Naive B cell (primary cell): ENCODE measurements at regions not wholly inside any gene's neighbourhood (a gene's known extent, or its start where the extent isn't known, plus 50 kb on each side); places are given as distances from the start of the nearest gene placed in this dataset.

ENCODE experiments used
- ATAC-seq, 2 donors: fragments of 150-1000 bp; cut with Tn5 transposase; 2 replicates each; pipeline ENCODE4 v1.10.0; 2021; ENCODE audit warnings: low read depth in 2 of 2, mild to moderate bottlenecking in 2 of 2, moderate library complexity in 2 of 2
- DNase-seq: peaks from one replicate; pipeline ENCODE4 v3.0.0; 2022
- H3K27ac Mint-ChIP-seq, 6 donors: one replicate each; pipeline ENCODE4 v1.8.0; 2020 to 2022; ENCODE audit warnings: mild to moderate bottlenecking in 6 of 6, mixed read lengths in 6 of 6, moderate library complexity in 5 of 6, inconsistent platforms in 2 of 6
- H3K27me3 Mint-ChIP-seq, 3 donors: one replicate each; pipeline ENCODE4 v1.8.0; 2021 to 2022; ENCODE audit warnings: mixed read lengths in 3 of 3, mild to moderate bottlenecking in 1 of 3
- H3K36me3 Mint-ChIP-seq, 2 donors: one replicate each; pipeline ENCODE4 v1.8.0; 2020 to 2022; ENCODE audit warnings: mixed read lengths in 2 of 2, inconsistent platforms in 1 of 2, mild to moderate bottlenecking in 1 of 2
- H3K4me1 Mint-ChIP-seq, 3 donors: one replicate each; pipeline ENCODE4 v1.8.0; 2020 to 2022; ENCODE audit warnings: mixed read lengths in 3 of 3, inconsistent platforms in 1 of 3, mild to moderate bottlenecking in 1 of 3, moderate library complexity in 1 of 3
- H3K4me3 Mint-ChIP-seq, 8 donors: one replicate each; pipeline ENCODE4 v1.8.0; 2020 to 2022; ENCODE audit warnings: mild to moderate bottlenecking in 8 of 8, mixed read lengths in 8 of 8, moderate library complexity in 8 of 8, inconsistent platforms in 2 of 8
- H3K9me3 Mint-ChIP-seq, 7 donors: one replicate each; pipeline ENCODE4 v1.8.0; 2020 to 2022; ENCODE audit warnings: mixed read lengths in 7 of 7, mild to moderate bottlenecking in 5 of 7, inconsistent platforms in 2 of 7, moderate library complexity in 1 of 7

DNA sequence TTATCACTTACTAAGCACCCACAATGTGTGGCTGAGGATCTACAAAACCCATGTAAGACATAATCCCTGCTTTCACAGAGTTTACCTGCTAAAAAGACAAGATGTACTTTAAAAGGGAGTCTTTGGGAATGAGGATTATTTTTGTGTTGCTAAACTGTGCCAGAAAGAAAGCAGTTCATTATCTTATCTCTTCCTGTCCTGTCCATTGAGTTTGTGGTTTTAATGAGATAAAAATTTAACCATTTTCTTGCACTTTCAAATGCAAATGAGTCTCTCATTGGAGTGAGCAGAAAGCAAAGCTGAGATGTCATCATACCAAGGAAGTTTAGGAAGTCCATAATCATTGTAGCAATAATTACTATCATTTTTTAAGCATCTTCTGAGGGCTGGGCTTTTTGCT lies 231.2 kb upstream of the ADAMTS9 start:
- DNase-seq (no peak), ATAC-seq (no peak)
- Mint-ChIP-seq H3K27me3 (no peaks in the 10 kb centered on the region), H3K36me3 (no peaks in the 10 kb centered on the region), H3K4me3 (no peak overlapping the region), H3K27ac (no peak overlapping the region), H3K4me1 (no peaks in the 10 kb centered on the region), H3K9me3 (peaks cover 0 to 7% (median 0%) of the 10 kb centered on the region in 7 donors)

DNA sequence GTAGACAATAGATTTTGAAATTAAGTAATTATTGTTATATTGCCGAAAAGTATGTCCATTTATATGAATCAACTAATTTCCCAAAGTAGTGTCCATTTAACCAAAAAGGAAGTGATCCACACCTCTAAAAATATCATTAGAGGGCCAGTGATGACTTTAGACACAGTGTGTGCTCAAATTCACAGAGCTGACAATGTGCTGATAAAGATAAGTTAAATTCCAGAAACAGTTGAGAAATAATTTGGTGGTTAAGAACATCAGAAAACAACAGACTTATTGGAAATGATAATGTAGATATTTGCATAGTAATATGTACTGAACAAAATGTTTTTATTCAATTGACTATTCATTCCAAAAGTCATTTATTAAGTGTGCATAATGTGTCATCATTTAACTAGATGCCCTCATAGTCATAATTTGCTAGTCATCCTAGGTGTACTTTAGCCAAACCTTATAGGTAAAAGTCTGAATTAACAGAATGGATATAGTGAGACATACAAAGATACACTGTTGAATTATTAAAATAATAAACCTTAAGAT lies 230.2 kb upstream of the ADAMTS9 start:
- DNase-seq (no peak), ATAC-seq (no peak)
- no peak overlapping the region for H3K4me3 Mint-ChIP-seq
- H3K36me3 Mint-ChIP-seq: no peaks in the 10 kb centered on the region
- H3K27ac Mint-ChIP-seq: no peak overlapping the region
- H3K9me3 Mint-ChIP-seq: peaks cover 0 to 7% (median 0%) of the 10 kb centered on the region in 7 donors
- H3K27me3 Mint-ChIP-seq: no peaks in the 10 kb centered on the region
- no peaks in the 10 kb centered on the region for H3K4me1 Mint-ChIP-seq

GRCh38 chr3:64916937-64917336 lies 229.1 kb upstream of the ADAMTS9 start:
- Mint-ChIP-seq H3K27me3 (no peaks in the 10 kb centered on the region), H3K9me3 (peaks cover 0 to 8% (median 3%) of the 10 kb centered on the region in 7 donors)
- no peak for ATAC-seq

GRCh38 chr3:64916192-64916798 lies 228.5 kb upstream of the ADAMTS9 start:
- H3K4me3 Mint-ChIP-seq: no peak overlapping the region
- ATAC-seq (no peak), DNase-seq (no peak)
- no peaks in the 10 kb centered on the region for H3K4me1 Mint-ChIP-seq
- no peaks in the 10 kb centered on the region for H3K36me3 Mint-ChIP-seq
- H3K27me3 Mint-ChIP-seq: no peaks in the 10 kb centered on the region
- H3K9me3 Mint-ChIP-seq: peaks cover 0 to 8% (median 3%) of the 10 kb centered on the region in 7 donors
- no peak overlapping the region for H3K27ac Mint-ChIP-seq

More at GRCh38 chr3:64916937-64917336, 229.1 kb upstream of the ADAMTS9 start:
- no peaks in the 10 kb centered on the region for H3K36me3 Mint-ChIP-seq
- no peak for DNase-seq
- H3K4me3 Mint-ChIP-seq: no peak overlapping the region
- H3K27ac Mint-ChIP-seq: no peak overlapping the region
- H3K4me1 Mint-ChIP-seq: no peaks in the 10 kb centered on the region

DNA sequence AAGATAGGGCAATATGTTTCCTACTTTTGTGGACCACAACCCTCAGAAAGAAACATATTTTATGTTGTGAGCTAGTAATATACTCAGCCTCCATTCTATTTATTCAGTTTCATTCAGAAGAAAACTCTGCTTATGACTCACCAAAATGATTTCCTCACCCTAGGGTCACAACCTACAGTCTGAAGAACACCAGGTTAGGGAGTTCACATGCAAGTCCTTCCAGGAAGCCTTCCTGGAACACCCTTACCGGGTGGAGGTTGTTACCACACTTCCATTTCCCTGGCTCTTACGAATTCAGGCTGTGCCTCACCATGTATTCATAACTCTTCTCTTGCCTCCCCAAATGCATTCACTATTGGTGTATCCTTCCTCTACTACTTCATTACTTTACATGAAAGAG lies 228.0 kb upstream of the ADAMTS9 start:
- no peak for ATAC-seq
- no peak overlapping the region for H3K27ac Mint-ChIP-seq
- DNase-seq: no peak
- H3K4me1 Mint-ChIP-seq: no peaks in the 10 kb centered on the region
- H3K4me3 Mint-ChIP-seq: no peak overlapping the region
- no peaks in the 10 kb centered on the region for H3K27me3 Mint-ChIP-seq
- H3K36me3 Mint-ChIP-seq: no peaks in the 10 kb centered on the region
- H3K9me3 Mint-ChIP-seq: peaks cover 0 to 8% (median 3%) of the 10 kb centered on the region in 7 donors

DNA sequence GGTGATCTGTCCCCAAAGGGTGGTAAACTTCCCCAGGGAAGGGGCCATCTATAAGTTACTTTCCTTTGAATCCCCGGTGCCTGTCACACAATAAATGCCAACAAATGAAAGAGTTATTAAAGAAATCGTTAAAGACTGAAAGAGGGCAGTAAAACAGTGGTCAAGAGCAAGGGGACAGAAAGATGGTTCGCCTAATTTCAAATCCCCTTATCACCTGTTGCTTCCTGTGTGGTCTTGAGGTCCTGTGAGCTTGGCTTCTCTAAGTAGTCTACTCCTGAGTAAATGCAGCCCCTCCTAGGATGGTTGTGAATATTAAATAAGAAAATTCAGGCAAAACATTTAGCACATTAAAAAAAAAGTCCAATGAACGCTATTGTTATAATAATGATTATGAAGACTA lies 225.7 kb upstream of the ADAMTS9 start:
- no peak overlapping the region for H3K4me3 Mint-ChIP-seq
- H3K27me3 Mint-ChIP-seq: no peaks in the 10 kb centered on the region

DNA sequence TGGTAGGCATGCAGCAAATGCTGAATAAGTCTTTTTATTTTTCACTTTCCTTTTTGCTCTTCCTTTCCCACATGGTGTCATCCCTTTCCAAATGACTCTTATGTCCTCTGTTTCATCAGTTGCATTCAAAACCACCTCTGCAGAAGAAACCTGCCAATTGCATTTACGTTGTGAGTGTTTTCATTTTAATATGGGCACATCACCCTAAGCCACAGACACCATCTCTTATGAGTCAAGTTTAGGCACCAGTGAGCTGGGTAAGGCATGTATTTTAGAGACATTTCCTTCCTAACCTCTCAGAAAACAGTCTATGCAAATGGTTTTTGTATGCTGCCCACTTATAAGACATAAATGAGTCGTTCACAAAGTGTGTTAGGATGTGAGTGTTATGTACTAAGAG lies 223.3 kb upstream of the ADAMTS9 start:
- Mint-ChIP-seq H3K36me3 (no peaks in the 10 kb centered on the region), H3K27me3 (no peaks in the 10 kb centered on the region), H3K4me3 (no peak overlapping the region), H3K4me1 (no peaks in the 10 kb centered on the region), H3K9me3 (peaks cover 3 to 17% (median 7%) of the 10 kb centered on the region in 7 donors), H3K27ac (no peak overlapping the region)
- ATAC-seq: no peak
- DNase-seq: no peak

More for the DNA sequence above, 225.7 kb upstream of the ADAMTS9 start:
- DNase-seq: no peak
- Mint-ChIP-seq H3K27ac (no peak overlapping the region), H3K4me1 (no peaks in the 10 kb centered on the region), H3K36me3 (no peaks in the 10 kb centered on the region), H3K9me3 (peaks cover 0 to 12% (median 3%) of the 10 kb centered on the region in 7 donors)
- ATAC-seq: no peak

- Mint-ChIP-seq H3K27me3 (no peaks in the 10 kb centered on the region), H3K36me3 (no peaks in the 10 kb centered on the region), H3K27ac (no peak overlapping the region), H3K4me1 (no peaks in the 10 kb centered on the region), H3K4me3 (no peak overlapping the region), H3K9me3 (peaks cover 3 to 17% (median 7%) of the 10 kb centered on the region in 7 donors)
- no peak for DNase-seq
- no peak for ATAC-seq
These were observed 222.1 kb upstream of the ADAMTS9 start for GRCh38 chr3:64909757-64910467.

- Mint-ChIP-seq H3K4me1 (no peaks in the 10 kb centered on the region), H3K36me3 (no peaks in the 10 kb centered on the region), H3K4me3 (no peak overlapping the region), H3K27ac (no peak overlapping the region), H3K9me3 (peaks cover 0 to 17% (median 6%) of the 10 kb centered on the region in 7 donors), H3K27me3 (no peaks in the 10 kb centered on the region)
- no peak for DNase-seq
- no peak for ATAC-seq
These were observed 221.2 kb upstream of the ADAMTS9 start for GRCh38 chr3:64909011-64909410.

DNA sequence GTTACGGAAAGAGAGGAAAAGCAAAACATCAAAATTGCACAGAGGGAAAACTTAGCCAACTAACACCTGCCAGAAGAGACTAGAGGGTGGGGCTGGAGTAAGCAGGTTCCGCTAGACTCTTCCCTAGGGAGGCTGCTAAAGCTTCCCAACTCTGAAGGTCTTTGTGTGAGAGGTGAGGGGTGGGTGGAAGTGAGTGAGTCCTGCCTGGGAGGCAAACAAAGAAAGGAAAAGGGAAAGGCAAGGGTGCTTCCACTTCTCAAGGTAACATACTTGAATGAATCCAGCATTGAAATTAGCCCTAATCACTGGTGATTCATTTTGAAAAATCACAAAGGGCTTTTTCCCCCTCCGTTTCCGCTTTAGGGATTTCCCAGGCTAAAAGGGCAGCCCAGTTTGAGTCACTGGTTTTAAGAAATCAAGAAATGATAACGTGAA lies 220.5 kb upstream of the ADAMTS9 start:
- H3K9me3 Mint-ChIP-seq: peaks cover 0 to 17% (median 6%) of the 10 kb centered on the region in 7 donors
- no peak for ATAC-seq
- DNase-seq: no peak
- H3K4me1 Mint-ChIP-seq: no peaks in the 10 kb centered on the region
- H3K36me3 Mint-ChIP-seq: no peaks in the 10 kb centered on the region
- H3K27ac Mint-ChIP-seq: no peak overlapping the region
- H3K4me3 Mint-ChIP-seq: no peak overlapping the region
- no peaks in the 10 kb centered on the region for H3K27me3 Mint-ChIP-seq

GRCh38 chr3:64905906-64906410 lies 218.2 kb upstream of the ADAMTS9 start:
- Mint-ChIP-seq H3K36me3 (no peaks in the 10 kb centered on the region), H3K9me3 (peaks cover 0 to 9% (median 5%) of the 10 kb centered on the region in 7 donors), H3K27ac (no peak overlapping the region), H3K4me1 (no peaks in the 10 kb centered on the region), H3K4me3 (no peak overlapping the region), H3K27me3 (no peaks in the 10 kb centered on the region)
- ATAC-seq (no peak), DNase-seq (no peak)

- Mint-ChIP-seq H3K27me3 (no peaks in the 10 kb centered on the region), H3K36me3 (no peaks in the 10 kb centered on the region), H3K9me3 (peaks cover under 1 to 12% (median 4%) of the 10 kb centered on the region in 7 donors), H3K4me1 (no peaks in the 10 kb centered on the region), H3K4me3 (no peak overlapping the region), H3K27ac (no peak overlapping the region)
- ATAC-seq (no peak), DNase-seq (no peak)
These were observed 215.2 kb upstream of the ADAMTS9 start for GRCh38 chr3:64903006-64903405.

DNA sequence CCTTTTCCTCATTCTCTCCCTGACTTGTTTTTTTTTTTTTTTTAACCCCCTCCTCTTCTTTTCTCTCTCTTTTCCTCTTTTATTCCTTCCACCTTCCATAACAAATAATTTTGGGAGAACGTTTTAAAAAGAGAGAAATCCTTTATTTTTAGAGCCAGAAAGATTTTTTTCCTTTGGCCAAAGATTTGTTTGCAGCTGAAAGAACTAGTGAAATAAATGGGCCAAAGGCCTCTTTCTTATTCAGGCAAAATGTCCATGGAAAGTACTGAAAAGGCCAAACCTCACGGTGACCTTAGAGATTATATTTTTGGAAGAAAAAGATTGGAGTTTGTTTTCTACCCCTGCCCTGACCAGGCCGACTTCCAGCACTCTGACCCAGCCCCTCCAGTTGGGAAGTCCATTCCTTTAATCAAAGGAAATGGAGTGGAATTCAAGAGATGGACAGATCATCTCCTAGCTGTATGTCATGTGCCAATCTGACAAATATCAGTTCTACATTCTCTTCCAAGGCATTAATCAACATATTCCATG lies 214.3 kb upstream of the ADAMTS9 start:
- Mint-ChIP-seq H3K36me3 (no peaks in the 10 kb centered on the region), H3K9me3 (peaks cover 0 to 12% (median 4%) of the 10 kb centered on the region in 7 donors), H3K27ac (no peak overlapping the region), H3K4me3 (no peak overlapping the region), H3K27me3 (no peaks in the 10 kb centered on the region), H3K4me1 (no peaks in the 10 kb centered on the region)
- no peak for ATAC-seq
- no peak for DNase-seq

DNA sequence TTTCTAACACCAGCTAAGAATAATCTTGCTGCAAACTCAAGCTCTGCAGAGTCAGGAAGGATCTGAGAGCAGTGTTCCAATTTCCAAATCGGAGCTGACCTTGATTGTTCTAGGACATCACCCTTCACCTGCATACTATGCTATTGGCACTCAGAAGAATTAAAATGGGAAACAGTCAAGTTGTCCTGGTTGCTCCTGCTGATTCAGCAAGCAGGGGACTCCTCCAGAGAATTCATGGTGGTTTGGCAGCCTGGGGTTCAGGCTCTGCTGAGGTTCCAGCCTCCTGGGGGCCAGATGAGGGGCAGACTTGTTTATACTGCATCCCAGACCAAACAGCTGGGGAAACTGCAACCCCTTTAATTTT lies 213.7 kb upstream of the ADAMTS9 start:
- Mint-ChIP-seq H3K4me1 (no peaks in the 10 kb centered on the region), H3K4me3 (no peak overlapping the region), H3K27ac (no peak overlapping the region), H3K36me3 (no peaks in the 10 kb centered on the region), H3K9me3 (peaks cover 0 to 12% (median 4%) of the 10 kb centered on the region in 7 donors), H3K27me3 (no peaks in the 10 kb centered on the region)
- DNase-seq (no peak), ATAC-seq (no peak)
